AG09309 (cell line): ENCODE measurements at regions not wholly inside any gene's neighbourhood (a gene's known extent, or its start where the extent isn't known, plus 50 kb on each side); places are given as distances from the start of the nearest gene placed in this dataset.

Source experiments
- DNase-seq: peaks from one replicate; pipeline ENCODE4 v3.0.0-alpha.2; 2010; ENCODE audit warnings: low read depth
- H3K4me3 ChIP-seq: 2 replicates; pipeline ENCODE4 v1.5.1; 2011; ENCODE audit warnings: mild to moderate bottlenecking, low read depth, low read length, moderate library complexity; ENCODE audit not compliant: control insufficient read depth
- TF ChIP-seq, protein P1 (sequence below): IDR thresholded peaks from 2 replicates; pipeline ENCODE4 v1.5.1; 2011; ENCODE audit warnings: mild to moderate bottlenecking, low read depth, low read length, inconsistent platforms; ENCODE audit not compliant: insufficient read depth, control insufficient read depth; ENCODE audit errors: missing control alignments

- TF ChIP-seq, protein P1, sequence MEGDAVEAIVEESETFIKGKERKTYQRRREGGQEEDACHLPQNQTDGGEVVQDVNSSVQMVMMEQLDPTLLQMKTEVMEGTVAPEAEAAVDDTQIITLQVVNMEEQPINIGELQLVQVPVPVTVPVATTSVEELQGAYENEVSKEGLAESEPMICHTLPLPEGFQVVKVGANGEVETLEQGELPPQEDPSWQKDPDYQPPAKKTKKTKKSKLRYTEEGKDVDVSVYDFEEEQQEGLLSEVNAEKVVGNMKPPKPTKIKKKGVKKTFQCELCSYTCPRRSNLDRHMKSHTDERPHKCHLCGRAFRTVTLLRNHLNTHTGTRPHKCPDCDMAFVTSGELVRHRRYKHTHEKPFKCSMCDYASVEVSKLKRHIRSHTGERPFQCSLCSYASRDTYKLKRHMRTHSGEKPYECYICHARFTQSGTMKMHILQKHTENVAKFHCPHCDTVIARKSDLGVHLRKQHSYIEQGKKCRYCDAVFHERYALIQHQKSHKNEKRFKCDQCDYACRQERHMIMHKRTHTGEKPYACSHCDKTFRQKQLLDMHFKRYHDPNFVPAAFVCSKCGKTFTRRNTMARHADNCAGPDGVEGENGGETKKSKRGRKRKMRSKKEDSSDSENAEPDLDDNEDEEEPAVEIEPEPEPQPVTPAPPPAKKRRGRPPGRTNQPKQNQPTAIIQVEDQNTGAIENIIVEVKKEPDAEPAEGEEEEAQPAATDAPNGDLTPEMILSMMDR: no peak
Measured at GRCh38 chr2:8219631-8220355, 462.1 kb upstream of the ID2 start.

GRCh38 chr2:8222979-8223694, 458.7 kb upstream of the ID2 start:
- DNase-seq: no peak
- TF ChIP-seq, protein P1: no peak
- H3K4me3 ChIP-seq: no peak overlapping the region

More at GRCh38 chr2:8219631-8220355, 462.1 kb upstream of the ID2 start:
- no peak for DNase-seq
- no peak overlapping the region for H3K4me3 ChIP-seq

- H3K4me3 ChIP-seq: no peak overlapping the region
- TF ChIP-seq, protein P1: no peak
- DNase-seq: no peak
Measured at GRCh38 chr2:8223695-8224346, 458.0 kb upstream of the ID2 start.

- no peak overlapping the region for H3K4me3 ChIP-seq
- DNase-seq: no peak
- TF ChIP-seq, protein P1: no peak
Measured at GRCh38 chr2:8224347-8225190, 457.3 kb upstream of the ID2 start.

GRCh38 chr2:8225266-8225665, 456.6 kb upstream of the ID2 start:
- TF ChIP-seq, protein P1: no peak
- no peak for DNase-seq
- no peak overlapping the region for H3K4me3 ChIP-seq

GRCh38 chr2:8225798-8226197, 456.1 kb upstream of the ID2 start:
- DNase-seq: no peak
- H3K4me3 ChIP-seq: no peak overlapping the region
- TF ChIP-seq, protein P1: no peak
